HCT116 (cell line): ENCODE measurements at regions not wholly inside any gene's neighbourhood (a gene's known extent, or its start where the extent isn't known, plus 50 kb on each side); places are given as distances from the start of the nearest gene placed in this dataset.

ENCODE experiments used
- ATF3 ChIP-seq: IDR thresholded peaks from 2 replicates; pipeline ENCODE4 v1.6.1; 2012
- CTCF ChIP-seq, 3 experiments: fragments of 200-600 bp in 1 of 3; sonication (generic) in 1 of 3; IDR thresholded peaks in 2 of 3; conservative IDR thresholded peaks in 1 of 3; 2 replicates each; pipeline ENCODE4 v1.5.1; 2012 to 2017; ENCODE audit warnings: low read depth in 2 of 3, low read length in 2 of 3, antibody characterized with exemption in 1 of 3, borderline replicate concordance in 1 of 3, control low read depth in 1 of 3, mild to moderate bottlenecking in 1 of 3, mixed read lengths in 1 of 3, mixed run types in 1 of 3, moderate library complexity in 1 of 3; ENCODE audit not compliant: insufficient read depth in 1 of 3
- ELF1 ChIP-seq: IDR thresholded peaks from 2 replicates; pipeline ENCODE4 v1.6.1; 2012; ENCODE audit warnings: low read depth, borderline replicate concordance
- EZH2 ChIP-seq: fragments of 200-600 bp; sonication (generic); IDR thresholded peaks from 2 replicates; pipeline ENCODE4 v1.6.1; 2017; ENCODE audit warnings: antibody characterized with exemption, mixed run types
- JUND ChIP-seq: IDR thresholded peaks from 2 replicates; pipeline ENCODE4 v1.6.1; 2012
- MAX ChIP-seq: IDR thresholded peaks from 2 replicates; pipeline ENCODE4 v1.6.1; 2012
- POLR2A ChIP-seq: IDR thresholded peaks from 2 replicates; pipeline ENCODE4 v1.7.0; 2011; ENCODE audit warnings: borderline replicate concordance; ENCODE audit not compliant: insufficient read depth, insufficient read length; ENCODE audit errors: extremely low read depth
- POLR2AphosphoS5 ChIP-seq: IDR thresholded peaks from 2 replicates; pipeline ENCODE4 v1.6.1; 2011; ENCODE audit warnings: mild to moderate bottlenecking, low read depth, low read length, moderate library complexity
- RAD21 ChIP-seq: IDR thresholded peaks from 2 replicates; pipeline ENCODE4 v1.6.1; 2012; ENCODE audit warnings: low read depth, mild to moderate bottlenecking
- SRF ChIP-seq: IDR thresholded peaks from 2 replicates; pipeline ENCODE4 v1.6.1; 2012; ENCODE audit warnings: low read depth
- TCF7L2 ChIP-seq: IDR thresholded peaks from 2 replicates; pipeline ENCODE4 v1.7.0; 2011; ENCODE audit warnings: borderline replicate concordance, inconsistent platforms; ENCODE audit not compliant: insufficient read depth, insufficient read length; ENCODE audit errors: extremely low read depth
- YY1 ChIP-seq: IDR thresholded peaks from 2 replicates; pipeline ENCODE4 v1.6.1; 2011; ENCODE audit warnings: low read length, low read depth, moderate library complexity, mild to moderate bottlenecking; ENCODE audit not compliant: insufficient replicate concordance; ENCODE audit errors: extremely low read depth

- no peak for TF ChIP-seq CTCF (IDR thresholded peaks at IDR 0.05 in 2 of 3, conservative IDR thresholded peaks at IDR 0.05 in 1 of 3; ENCODE audit: borderline replicate concordance in 1 of 3, insufficient read depth in 1 of 3, low read depth in 2 of 3, low read length in 2 of 3)
- no peak for TF ChIP-seq POLR2AphosphoS5
- TF ChIP-seq EZH2: no peak
- TF ChIP-seq POLR2A: no peak
- TF ChIP-seq SRF: no peak
- no peak for TF ChIP-seq ATF3
- TF ChIP-seq TCF7L2: no peak
- TF ChIP-seq MAX: no peak
- no peak for TF ChIP-seq YY1
- TF ChIP-seq ELF1: no peak
- TF ChIP-seq RAD21: no peak
- TF ChIP-seq JUND: no peak
Measured at GRCh38 chr5:92944903-92945604, 636.0 kb downstream of the NR2F1-AS1 start.
